ENCODE measurements at regions not wholly inside any gene's neighbourhood (a gene's known extent, or its start where the extent isn't known, plus 50 kb on each side); places are given as distances from the start of the nearest gene placed in this dataset.

GRCh38 chrY:13756615-13757014 lies 52.9 kb downstream of the TMSB4Y start:
- no peaks in the 10 kb centered on the region for H3K36me3 Mint-ChIP-seq (ENCODE audit: low read depth)
- H3K4me3 Mint-ChIP-seq = no peak overlapping the region
- H3K9me3 Mint-ChIP-seq = no peaks in the 10 kb centered on the region
- H3K4me1 Mint-ChIP-seq = no peaks in the 10 kb centered on the region
- H3K27ac Mint-ChIP-seq = peak overlapping the region; percentile 50
- no peaks in the 10 kb centered on the region for H3K27me3 Mint-ChIP-seq
- peak; percentile 78 for ATAC-seq (replicated peaks)

GRCh38 chrY:13766040-13766439 lies 62.3 kb downstream of the TMSB4Y start:
- Mint-ChIP-seq H3K4me3 (no peak overlapping the region), H3K27me3 (no peaks in the 10 kb centered on the region), H3K4me1 (no peaks in the 10 kb centered on the region), H3K27ac (no peak overlapping the region), H3K36me3 (ENCODE audit: low read depth) (no peaks in the 10 kb centered on the region), H3K9me3 (no peaks in the 10 kb centered on the region)
- ATAC-seq (replicated peaks) = peak; percentile 56

GRCh38 chrY:13790108-13790793 lies 86.6 kb downstream of the TMSB4Y start:
- Mint-ChIP-seq H3K36me3 (ENCODE audit: low read depth) (no peaks in the 10 kb centered on the region), H3K9me3 (peaks cover 3% of the 10 kb centered on the region), H3K27me3 (no peaks in the 10 kb centered on the region), H3K4me1 (peaks cover 12% of the 10 kb centered on the region), H3K4me3 (no peak overlapping the region), H3K27ac (peak overlapping the region; percentile 10)
- no peak for ATAC-seq (replicated peaks)

GRCh38 chrY:13795067-13795466 lies 91.4 kb downstream of the TMSB4Y start:
- Mint-ChIP-seq H3K27ac (no peak overlapping the region), H3K4me1 (peaks cover 8% of the 10 kb centered on the region), H3K36me3 (ENCODE audit: low read depth) (no peaks in the 10 kb centered on the region), H3K9me3 (no peaks in the 10 kb centered on the region), H3K27me3 (no peaks in the 10 kb centered on the region), H3K4me3 (no peak overlapping the region)
- no peak for ATAC-seq (replicated peaks)

GRCh38 chrY:13802828-13803227 lies 99.1 kb downstream of the TMSB4Y start:
- Mint-ChIP-seq H3K9me3 (no peaks in the 10 kb centered on the region), H3K27ac (no peak overlapping the region), H3K4me3 (no peak overlapping the region), H3K36me3 (ENCODE audit: low read depth) (no peaks in the 10 kb centered on the region), H3K4me1 (peaks cover 4% of the 10 kb centered on the region), H3K27me3 (no peaks in the 10 kb centered on the region)
- ATAC-seq (replicated peaks) = no peak

- Mint-ChIP-seq H3K9me3 (no peaks in the 10 kb centered on the region), H3K27ac (no peak overlapping the region), H3K4me3 (no peak overlapping the region), H3K27me3 (no peaks in the 10 kb centered on the region), H3K4me1 (peaks cover 4% of the 10 kb centered on the region), H3K36me3 (ENCODE audit: low read depth) (no peaks in the 10 kb centered on the region)
- ATAC-seq (replicated peaks) = no peak
Observed at GRCh38 chrY:13803424-13803823, 99.7 kb downstream of the TMSB4Y start.

- H3K36me3 Mint-ChIP-seq (ENCODE audit: low read depth) = no peaks in the 10 kb centered on the region
- ATAC-seq (replicated peaks) = no peak
Observed at GRCh38 chrY:13804124-13805056, 100.7 kb downstream of the TMSB4Y start.

GRCh38 chrY:13805057-13805735 lies 101.5 kb downstream of the TMSB4Y start:
- H3K27me3 Mint-ChIP-seq = no peaks in the 10 kb centered on the region
- no peaks in the 10 kb centered on the region for H3K36me3 Mint-ChIP-seq (ENCODE audit: low read depth)
- H3K27ac Mint-ChIP-seq = peak overlapping the region; percentile 22
- H3K9me3 Mint-ChIP-seq = peaks cover 5% of the 10 kb centered on the region
- H3K4me3 Mint-ChIP-seq = no peak overlapping the region
- peaks cover 4% of the 10 kb centered on the region for H3K4me1 Mint-ChIP-seq
- ATAC-seq (replicated peaks) = peak; percentile 90

More at GRCh38 chrY:13804124-13805056, 100.7 kb downstream of the TMSB4Y start:
- no peaks in the 10 kb centered on the region for H3K9me3 Mint-ChIP-seq
- H3K4me3 Mint-ChIP-seq = no peak overlapping the region
- H3K27me3 Mint-ChIP-seq = no peaks in the 10 kb centered on the region
- H3K27ac Mint-ChIP-seq = peak overlapping the region; percentile 22
- H3K4me1 Mint-ChIP-seq = peaks cover 4% of the 10 kb centered on the region

GRCh38 chrY:13805736-13806067 lies 102.0 kb downstream of the TMSB4Y start:
- Mint-ChIP-seq H3K27ac (no peak overlapping the region), H3K4me3 (no peak overlapping the region), H3K36me3 (ENCODE audit: low read depth) (no peaks in the 10 kb centered on the region), H3K4me1 (peaks cover 4% of the 10 kb centered on the region), H3K27me3 (no peaks in the 10 kb centered on the region), H3K9me3 (peaks cover 8% of the 10 kb centered on the region)
- ATAC-seq (replicated peaks) = peak; percentile 46

- Mint-ChIP-seq H3K4me1 (no peaks in the 10 kb centered on the region), H3K9me3 (peaks cover 4% of the 10 kb centered on the region), H3K27me3 (no peaks in the 10 kb centered on the region), H3K36me3 (ENCODE audit: low read depth) (no peaks in the 10 kb centered on the region), H3K27ac (no peak overlapping the region), H3K4me3 (peak overlapping the region; percentile 40)
- no peak for ATAC-seq (replicated peaks)
Observed at GRCh38 chrY:13830089-13830488, 126.4 kb downstream of the TMSB4Y start.

- Mint-ChIP-seq H3K9me3 (peaks cover 7% of the 10 kb centered on the region), H3K4me1 (no peaks in the 10 kb centered on the region), H3K27ac (no peak overlapping the region), H3K36me3 (ENCODE audit: low read depth) (no peaks in the 10 kb centered on the region), H3K4me3 (no peak overlapping the region), H3K27me3 (no peaks in the 10 kb centered on the region)
- no peak for ATAC-seq (replicated peaks)
Observed at GRCh38 chrY:13844411-13844810, 140.7 kb downstream of the TMSB4Y start.

GRCh38 chrY:13845276-13845675 lies 141.0 kb downstream of the VCY start:
- no peaks in the 10 kb centered on the region for H3K36me3 Mint-ChIP-seq (ENCODE audit: low read depth)
- no peaks in the 10 kb centered on the region for H3K4me1 Mint-ChIP-seq
- H3K9me3 Mint-ChIP-seq = peaks cover 7% of the 10 kb centered on the region
- no peak overlapping the region for H3K4me3 Mint-ChIP-seq
- no peak for ATAC-seq (replicated peaks)
- H3K27ac Mint-ChIP-seq = no peak overlapping the region
- no peaks in the 10 kb centered on the region for H3K27me3 Mint-ChIP-seq

GRCh38 chrY:13869611-13870010 lies 116.7 kb downstream of the VCY start:
- H3K4me3 Mint-ChIP-seq = no peak overlapping the region
- no peaks in the 10 kb centered on the region for H3K27me3 Mint-ChIP-seq
- no peak overlapping the region for H3K27ac Mint-ChIP-seq
- no peaks in the 10 kb centered on the region for H3K9me3 Mint-ChIP-seq
- H3K4me1 Mint-ChIP-seq = no peaks in the 10 kb centered on the region
- peaks cover 7% of the 10 kb centered on the region for H3K36me3 Mint-ChIP-seq (ENCODE audit: low read depth)
- no peak for ATAC-seq (replicated peaks)

- no peak for ATAC-seq (replicated peaks)
- no peaks in the 10 kb centered on the region for H3K27me3 Mint-ChIP-seq
- H3K27ac Mint-ChIP-seq = no peak overlapping the region
- no peaks in the 10 kb centered on the region for H3K4me1 Mint-ChIP-seq
- no peaks in the 10 kb centered on the region for H3K9me3 Mint-ChIP-seq
- peaks cover 7% of the 10 kb centered on the region for H3K36me3 Mint-ChIP-seq (ENCODE audit: low read depth)
- no peak overlapping the region for H3K4me3 Mint-ChIP-seq
Observed at GRCh38 chrY:13871426-13871825, 114.8 kb downstream of the VCY start.

- no peak for ATAC-seq (replicated peaks)
- no peak overlapping the region for H3K4me3 Mint-ChIP-seq
- H3K36me3 Mint-ChIP-seq (ENCODE audit: low read depth) = peaks cover 7% of the 10 kb centered on the region
- H3K27me3 Mint-ChIP-seq = no peaks in the 10 kb centered on the region
- H3K9me3 Mint-ChIP-seq = no peaks in the 10 kb centered on the region
- H3K27ac Mint-ChIP-seq = no peak overlapping the region
- H3K4me1 Mint-ChIP-seq = no peaks in the 10 kb centered on the region
Observed at GRCh38 chrY:13872696-13873095, 113.6 kb downstream of the VCY start.

Measured in activated T-helper 17 cell treated with anti-CD3 and anti-CD28 coated beads, Interleukin-2, amount 50 U/mL, for 72 hours (primary cell).